ENCODE measurements at regions not wholly inside any gene's neighbourhood (a gene's known extent, or its start where the extent isn't known, plus 50 kb on each side); places are given as distances from the start of the nearest gene placed in this dataset.

DNA sequence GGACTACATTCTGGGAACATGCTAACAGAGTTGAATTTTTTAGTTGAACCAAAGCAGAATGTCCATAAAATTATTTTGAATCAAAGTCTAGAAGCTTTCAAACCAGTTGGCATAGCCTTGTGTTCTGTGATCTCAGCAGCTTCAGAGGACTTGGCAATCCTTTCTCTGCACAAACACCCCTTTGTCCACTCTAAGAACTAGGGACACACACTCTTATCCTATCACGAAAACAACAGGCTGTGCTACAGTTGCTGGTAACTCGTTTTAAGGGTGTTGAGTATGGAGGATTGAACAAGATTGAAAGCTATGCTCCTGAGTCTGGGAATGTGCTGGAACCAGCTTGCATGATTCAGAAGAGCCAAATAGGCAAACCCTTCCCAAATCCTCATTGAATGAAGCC, 76.4 kb upstream of the PRSS58 start:
- DNase-seq (ENCODE audit: low read depth in 2 of 2): no peak

DNA sequence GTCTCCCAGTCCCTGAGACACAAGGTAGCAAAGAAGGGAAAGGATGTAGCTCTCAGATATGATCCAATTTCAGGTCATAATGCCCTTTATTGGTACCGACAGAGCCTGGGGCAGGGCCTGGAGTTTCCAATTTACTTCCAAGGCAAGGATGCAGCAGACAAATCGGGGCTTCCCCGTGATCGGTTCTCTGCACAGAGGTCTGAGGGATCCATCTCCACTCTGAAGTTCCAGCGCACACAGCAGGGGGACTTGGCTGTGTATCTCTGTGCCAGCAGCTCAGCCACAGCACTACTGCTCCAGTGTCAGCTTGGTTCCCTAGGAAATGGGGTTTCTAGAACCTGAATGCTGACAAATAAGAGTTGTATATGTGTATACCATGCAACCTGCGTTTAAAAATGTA, 74.6 kb upstream of the PRSS58 start:
- DNase-seq (ENCODE audit: low read depth in 2 of 2): no peak

DNA sequence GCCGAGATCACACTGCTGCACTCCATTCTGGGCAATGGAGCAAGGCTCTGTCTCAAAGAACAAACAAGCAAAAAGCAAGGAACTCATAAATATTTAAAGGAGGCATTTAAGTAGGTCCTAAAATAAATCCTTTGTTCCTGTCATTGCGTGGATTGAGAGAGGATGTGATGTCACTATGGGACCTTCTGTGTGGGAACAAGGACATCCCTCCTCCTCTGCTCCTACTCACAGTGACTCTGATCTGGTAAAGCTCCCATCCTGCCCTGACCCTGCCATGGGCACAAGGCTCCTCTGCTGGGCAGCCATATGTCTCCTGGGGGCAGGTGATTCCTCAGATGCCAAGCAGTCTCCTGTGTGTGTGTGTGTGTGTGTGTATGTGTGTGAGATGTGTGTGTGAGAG, 74.1 kb upstream of the PRSS58 start:
- no peak for DNase-seq (ENCODE audit: low read depth in 2 of 2)

DNA sequence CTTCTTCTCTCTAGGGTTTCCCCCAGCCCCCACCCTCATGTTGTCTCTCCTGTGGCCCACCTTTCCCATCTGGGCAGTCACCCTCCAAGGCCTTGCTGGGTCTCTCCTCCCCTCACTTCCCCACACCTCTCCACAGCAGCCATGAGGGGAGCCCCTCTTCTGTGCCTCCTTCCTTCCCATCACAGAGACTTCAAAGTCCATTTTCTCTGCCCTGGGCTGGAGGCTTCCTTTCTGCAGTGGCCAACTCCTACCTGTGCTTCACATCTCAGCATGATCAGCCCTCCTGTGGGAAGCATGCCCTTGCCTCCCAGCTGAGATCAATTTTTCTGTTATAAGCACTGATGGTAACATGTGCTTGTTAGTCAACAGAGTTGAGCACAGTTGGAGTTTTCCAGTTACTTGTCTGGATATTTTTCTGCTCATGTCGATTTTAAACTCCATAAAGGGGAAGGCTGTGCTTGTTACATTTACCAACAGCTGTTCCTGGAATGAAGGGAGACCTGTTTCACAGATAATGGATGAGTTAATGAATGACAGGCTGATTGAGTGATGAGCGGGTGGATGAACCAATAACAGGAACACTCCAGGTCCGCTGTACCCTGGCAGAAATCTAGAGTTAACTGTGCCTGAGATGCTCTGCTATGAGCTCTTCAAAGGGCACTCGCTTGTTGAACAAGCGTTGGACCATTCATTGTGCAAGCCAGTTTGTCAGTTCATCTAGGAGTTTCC, 71.4 kb upstream of the PRSS58 start:
- no peak for DNase-seq (ENCODE audit: low read depth in 2 of 2)

DNA sequence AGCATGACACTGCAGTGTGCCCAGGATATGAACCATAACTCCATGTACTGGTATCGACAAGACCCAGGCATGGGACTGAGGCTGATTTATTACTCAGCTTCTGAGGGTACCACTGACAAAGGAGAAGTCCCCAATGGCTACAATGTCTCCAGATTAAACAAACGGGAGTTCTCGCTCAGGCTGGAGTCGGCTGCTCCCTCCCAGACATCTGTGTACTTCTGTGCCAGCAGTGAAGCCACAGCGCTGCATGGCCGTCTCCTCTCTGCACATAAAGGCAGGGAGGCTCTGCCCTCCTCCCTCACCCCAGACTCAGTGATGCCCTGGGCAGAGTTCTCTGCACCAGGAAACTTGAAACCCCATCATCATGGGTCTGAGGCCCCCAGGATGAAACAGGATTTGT, 70.7 kb upstream of the PRSS58 start:
- no peak for DNase-seq (ENCODE audit: low read depth in 2 of 2)

DNA sequence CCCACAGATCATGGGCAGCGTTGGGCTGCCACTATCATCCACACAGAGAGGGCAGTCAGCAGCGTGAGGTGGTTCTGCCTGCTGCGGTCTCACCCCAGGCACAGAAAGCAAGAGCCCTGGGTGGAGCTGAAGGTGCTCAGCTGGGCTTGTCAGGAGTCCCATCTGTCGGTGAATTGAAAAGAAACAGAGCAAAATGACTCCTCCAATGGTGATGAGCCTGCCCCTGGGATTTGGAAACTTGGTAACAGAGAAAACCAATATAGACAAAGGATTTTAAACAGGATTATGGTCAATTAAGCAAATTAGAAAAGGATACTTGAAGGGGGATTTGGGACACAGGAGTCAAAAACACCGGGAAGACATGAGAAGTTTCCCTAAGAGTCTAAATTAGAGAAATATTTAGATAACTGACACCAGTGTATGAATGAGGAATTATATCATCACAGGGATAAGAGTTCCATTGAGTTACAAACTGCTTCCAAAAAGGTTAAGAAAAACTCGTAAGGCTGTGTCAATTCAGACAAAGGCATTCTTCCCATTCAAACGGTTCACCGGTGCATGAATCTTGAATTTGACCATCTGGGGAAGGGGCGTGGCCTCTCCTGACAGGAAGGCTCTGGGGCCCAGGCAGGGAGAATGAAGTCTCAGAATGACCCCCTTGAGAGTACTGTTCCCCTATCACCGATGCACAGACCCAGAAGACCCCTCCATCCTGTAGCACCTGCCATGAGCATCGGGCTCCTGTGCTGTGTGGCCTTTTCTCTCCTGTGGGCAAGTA, 70.0 kb upstream of the PRSS58 start:
- DNase-seq (ENCODE audit: low read depth in 2 of 2): no peak

DNA sequence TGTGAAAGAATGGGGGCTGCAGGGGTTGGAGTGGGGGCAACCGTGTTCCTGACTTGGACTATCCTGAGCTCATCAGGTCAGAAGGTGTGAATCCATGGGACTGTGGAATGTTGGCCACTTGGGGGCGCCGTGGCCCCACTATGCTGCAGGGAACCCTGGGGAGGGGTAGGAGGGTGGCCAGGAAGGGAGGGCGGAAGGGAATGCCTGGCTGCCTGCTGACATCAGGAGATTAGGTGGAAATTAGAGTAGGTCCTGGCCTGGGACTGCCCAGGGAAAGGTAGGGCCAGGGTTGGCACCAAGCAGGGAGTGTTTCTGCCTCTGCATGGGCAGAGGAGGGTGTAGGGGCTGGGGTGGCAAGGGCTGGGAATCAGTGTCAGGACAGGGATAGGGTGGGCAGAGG, 65.8 kb upstream of the PRSS58 start:
- DNase-seq (ENCODE audit: low read depth in 2 of 2): no peak

DNA sequence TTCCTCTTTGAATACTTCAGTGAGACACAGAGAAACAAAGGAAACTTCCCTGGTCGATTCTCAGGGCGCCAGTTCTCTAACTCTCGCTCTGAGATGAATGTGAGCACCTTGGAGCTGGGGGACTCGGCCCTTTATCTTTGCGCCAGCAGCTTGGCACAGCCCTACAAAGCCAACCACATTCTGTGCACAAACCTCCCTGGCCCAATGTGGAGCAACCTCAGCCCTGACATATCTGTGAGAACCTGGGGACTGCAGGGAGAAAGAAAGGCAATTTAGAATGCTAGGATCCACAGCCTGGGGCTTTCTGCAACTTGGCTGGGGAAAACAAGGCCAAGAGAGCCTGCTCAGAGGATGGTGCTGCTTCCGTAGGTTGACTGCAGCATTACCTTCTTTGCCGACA, 63.5 kb upstream of the PRSS58 start:
- DNase-seq (ENCODE audit: low read depth in 2 of 2): no peak

DNA sequence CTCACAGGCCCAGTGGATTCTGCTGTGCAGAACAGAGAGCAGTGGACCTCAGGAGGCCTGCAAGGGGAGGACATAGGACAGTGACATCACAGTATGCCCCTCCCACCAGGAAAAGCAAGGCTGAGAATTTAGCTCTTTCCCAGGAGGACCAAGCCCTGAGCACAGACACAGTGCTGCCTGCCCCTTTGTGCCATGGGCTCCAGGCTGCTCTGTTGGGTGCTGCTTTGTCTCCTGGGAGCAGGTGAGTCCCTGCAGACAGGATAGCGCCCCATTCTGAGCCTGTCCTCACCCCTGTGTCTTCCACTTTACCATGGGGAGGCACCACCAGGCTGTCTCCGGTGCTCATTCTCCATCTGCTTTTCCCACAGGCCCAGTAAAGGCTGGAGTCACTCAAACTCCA, 63.0 kb upstream of the PRSS58 start:
- no peak for DNase-seq (ENCODE audit: low read depth in 2 of 2)

DNA sequence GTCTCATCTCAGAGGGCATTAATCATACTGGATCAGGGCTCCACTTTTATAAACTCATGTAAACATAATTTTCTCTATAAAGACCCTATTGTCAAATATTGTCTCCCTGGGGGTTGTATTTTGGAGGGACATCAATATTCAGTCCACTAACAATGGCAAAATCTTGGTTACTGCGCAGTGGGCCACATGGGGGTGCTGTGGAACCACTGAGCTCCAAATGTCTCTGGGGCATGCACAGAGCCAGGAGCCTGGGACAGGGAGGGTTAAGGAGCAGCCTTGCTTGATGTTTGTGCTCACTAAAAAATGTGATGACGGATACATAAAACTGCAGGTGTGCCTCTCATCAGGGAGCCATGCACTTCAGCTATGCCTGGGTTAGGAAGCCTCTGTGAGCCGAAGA, 62.1 kb upstream of the PRSS58 start:
- DNase-seq (ENCODE audit: low read depth in 2 of 2): peak in 1 of 2 donors; percentile 14

DNA sequence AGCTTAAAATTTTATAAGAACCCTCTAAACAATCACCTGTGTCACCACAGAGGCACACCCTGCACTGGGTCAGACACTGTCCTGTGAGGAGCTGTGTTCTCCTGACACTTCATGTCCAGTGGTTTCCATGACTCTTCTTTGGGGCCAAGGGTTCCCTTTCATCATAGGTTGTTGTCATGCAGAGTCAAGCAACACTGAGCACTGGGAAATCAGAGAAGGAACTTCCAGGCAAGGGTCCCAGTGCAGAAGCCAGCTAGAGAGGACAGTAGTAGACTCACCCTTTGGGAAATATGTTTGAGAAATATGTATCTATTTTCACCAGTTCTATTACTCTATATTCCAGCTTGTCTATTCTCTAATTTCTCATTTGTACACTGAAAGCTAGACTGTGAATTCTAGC, 56.4 kb upstream of the PRSS58 start:
- DNase-seq (ENCODE audit: low read depth in 2 of 2): no peak

DNA sequence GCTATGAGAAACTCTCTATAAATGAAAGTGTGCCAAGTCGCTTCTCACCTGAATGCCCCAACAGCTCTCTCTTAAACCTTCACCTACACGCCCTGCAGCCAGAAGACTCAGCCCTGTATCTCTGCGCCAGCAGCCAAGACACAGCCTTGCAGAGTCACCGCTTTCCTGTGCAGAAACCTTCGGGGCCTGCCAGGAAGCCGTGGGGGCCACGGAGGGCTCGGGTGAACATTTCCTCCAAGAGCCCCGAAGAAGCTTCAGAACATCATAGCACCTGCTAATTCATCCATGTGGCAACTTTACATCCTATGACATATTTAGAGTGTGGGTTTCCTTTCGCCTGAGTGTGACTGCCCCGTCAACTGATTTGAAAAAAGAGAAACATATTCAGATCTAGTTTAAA, 55.7 kb upstream of the PRSS58 start:
- no peak for DNase-seq (ENCODE audit: low read depth in 2 of 2)

DNA sequence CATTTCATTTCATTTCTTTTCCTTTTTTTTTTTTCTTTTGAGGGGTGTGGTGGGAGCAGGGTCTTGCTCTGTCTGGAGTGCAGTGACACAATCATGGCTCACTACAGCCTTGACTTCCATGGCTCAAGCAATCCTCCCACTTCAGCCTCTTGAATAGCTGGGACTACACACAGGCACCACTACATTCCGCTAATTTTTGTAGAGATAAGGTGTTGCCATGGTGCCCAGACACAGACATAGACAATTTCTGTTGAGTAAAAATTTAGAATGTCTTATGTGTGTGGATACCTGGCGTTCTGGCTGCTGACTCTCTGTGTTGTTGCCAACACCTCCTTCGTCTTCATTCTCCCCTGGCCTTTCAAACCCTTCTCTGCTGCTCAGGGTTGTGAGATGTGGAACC, 54.0 kb upstream of the PRSS58 start:
- no peak for DNase-seq (ENCODE audit: low read depth in 2 of 2)

DNA sequence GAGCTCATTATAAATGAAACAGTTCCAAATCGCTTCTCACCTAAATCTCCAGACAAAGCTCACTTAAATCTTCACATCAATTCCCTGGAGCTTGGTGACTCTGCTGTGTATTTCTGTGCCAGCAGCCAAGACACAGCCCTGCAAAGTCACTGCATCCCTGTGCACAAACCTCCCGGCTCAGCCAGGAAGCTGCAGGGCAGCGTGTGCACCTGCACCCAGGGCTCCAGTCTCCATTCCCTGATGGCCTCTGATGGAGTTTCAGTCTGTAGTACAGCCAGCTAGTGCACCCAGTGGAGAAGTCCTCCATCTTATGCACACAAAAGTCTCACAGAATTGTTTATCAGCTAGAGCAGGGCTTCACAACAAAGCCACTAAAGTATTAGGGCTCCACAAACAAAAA, 51.1 kb upstream of the PRSS58 start:
- DNase-seq (ENCODE audit: low read depth in 2 of 2): no peak

DNA sequence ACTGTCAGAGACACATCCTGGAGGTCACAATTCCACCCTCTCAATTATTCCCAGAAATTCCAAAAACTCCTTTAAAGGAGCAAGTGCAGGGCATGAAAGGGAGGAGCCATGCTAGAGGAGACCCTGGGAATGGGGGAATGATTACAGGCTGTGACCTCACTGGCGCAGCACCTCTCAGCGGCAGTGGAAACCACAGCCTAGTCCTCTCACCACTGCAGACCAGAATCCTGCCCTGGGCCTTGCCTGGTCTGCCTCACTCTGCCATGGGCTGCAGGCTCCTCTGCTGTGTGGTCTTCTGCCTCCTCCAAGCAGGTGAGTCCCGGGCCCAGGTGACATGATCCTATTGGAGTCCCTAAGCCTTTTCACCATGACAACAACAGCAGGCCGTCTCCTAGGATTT, 50.5 kb upstream of the PRSS58 start:
- DNase-seq (ENCODE audit: low read depth in 2 of 2): no peak
